Parathyroid adenoma (tissue), 2 donors: ENCODE measurements at regions not wholly inside any gene's neighbourhood (a gene's known extent, or its start where the extent isn't known, plus 50 kb on each side); places are given as distances from the start of the nearest gene placed in this dataset.

Experiments
- H2AFZ ChIP-seq: fragments of 300-600 bp; sonication (generic); one replicate; pipeline ENCODE4 v1.7.0; 2017; ENCODE audit warnings: antibody characterized with exemption, mild to moderate bottlenecking
- H3K27ac ChIP-seq: fragments of 300-600 bp; sonication (generic); one replicate; pipeline ENCODE4 v1.7.0; 2017
- H3K27me3 ChIP-seq: fragments of 300-600 bp; sonication (generic); one replicate; pipeline ENCODE4 v1.7.0; 2017; ENCODE audit warnings: low read length; ENCODE audit not compliant: control insufficient read depth, insufficient read depth
- H3K36me3 ChIP-seq: fragments of 300-600 bp; sonication (generic); one replicate; pipeline ENCODE4 v1.7.0; 2017; ENCODE audit warnings: low read length; ENCODE audit not compliant: control insufficient read depth, insufficient read depth
- H3K4me1 ChIP-seq: fragments of 300-600 bp; sonication (generic); one replicate; pipeline ENCODE4 v1.7.0; 2017; ENCODE audit warnings: control low read depth
- H3K4me2 ChIP-seq: fragments of 300-600 bp; sonication (generic); one replicate; pipeline ENCODE4 v1.7.0; 2017; ENCODE audit warnings: low read length
- H3K4me3 ChIP-seq: fragments of 300-600 bp; sonication (generic); one replicate; pipeline ENCODE4 v1.7.0; 2017; ENCODE audit warnings: low read depth, low read length
- H3K79me2 ChIP-seq: fragments of 300-600 bp; sonication (generic); one replicate; pipeline ENCODE4 v1.7.0; 2017; ENCODE audit warnings: control low read depth
- H3K9ac ChIP-seq: fragments of 300-600 bp; sonication (generic); one replicate; pipeline ENCODE4 v1.7.0; 2017; ENCODE audit warnings: mild to moderate bottlenecking
- H3K9me3 ChIP-seq: fragments of 300-600 bp; sonication (generic); one replicate; pipeline ENCODE4 v1.7.0; 2017; ENCODE audit warnings: low read length; ENCODE audit not compliant: control insufficient read depth
- CTCF ChIP-seq: fragments of 300-600 bp; sonication (generic); IDR thresholded peaks from one replicate; pipeline ENCODE4 v1.7.0; 2017; ENCODE audit warnings: antibody characterized with exemption, mild to moderate bottlenecking
- donor health status: primary hyperparathyroidism.

- H3K79me2 ChIP-seq, result no peaks in the 10 kb centered on the region
Observed at GRCh38 chr12:112714166-112714710, 77.3 kb upstream of the RPH3A start.

GRCh38 chr12:112716099-112717093 lies 75.2 kb upstream of the RPH3A start:
- peak overlapping the region; percentile 36 for H2AFZ ChIP-seq
- no peaks in the 10 kb centered on the region for H3K4me1 ChIP-seq
- no peak overlapping the region for H3K4me2 ChIP-seq
- H3K9me3 ChIP-seq, result no peaks in the 10 kb centered on the region
- H3K4me3 ChIP-seq, result no peak overlapping the region
- no peak for TF ChIP-seq CTCF
- no peaks in the 10 kb centered on the region for H3K79me2 ChIP-seq
- H3K27me3 ChIP-seq, result no peaks in the 10 kb centered on the region
- no peak overlapping the region for H3K9ac ChIP-seq
- no peaks in the 10 kb centered on the region for H3K36me3 ChIP-seq
- no peak overlapping the region for H3K27ac ChIP-seq

More at GRCh38 chr12:112714166-112714710, 77.3 kb upstream of the RPH3A start:
- Histone ChIP-seq H3K4me1 (no peaks in the 10 kb centered on the region), H3K9me3 (no peaks in the 10 kb centered on the region), H3K9ac (no peak overlapping the region), H3K27me3 (no peaks in the 10 kb centered on the region), H3K36me3 (no peaks in the 10 kb centered on the region), H3K4me3 (no peak overlapping the region), H3K4me2 (no peak overlapping the region), H3K27ac (no peak overlapping the region), H2AFZ (no peak overlapping the region)
- TF ChIP-seq CTCF, result no peak

GRCh38 chr12:112728864-112729263 lies 62.7 kb upstream of the RPH3A start:
- Histone ChIP-seq H3K4me3 (no peak overlapping the region), H3K27ac (no peak overlapping the region), H3K9ac (no peak overlapping the region), H3K36me3 (no peaks in the 10 kb centered on the region), H2AFZ (no peak overlapping the region), H3K4me1 (no peaks in the 10 kb centered on the region), H3K79me2 (no peaks in the 10 kb centered on the region), H3K4me2 (no peak overlapping the region), H3K27me3 (no peaks in the 10 kb centered on the region), H3K9me3 (no peaks in the 10 kb centered on the region)
- no peak for TF ChIP-seq CTCF

GRCh38 chr12:112734859-112735695 lies 56.5 kb upstream of the RPH3A start:
- H3K9me3 ChIP-seq, result no peaks in the 10 kb centered on the region
- no peaks in the 10 kb centered on the region for H3K27me3 ChIP-seq
- TF ChIP-seq CTCF, result no peak
- H2AFZ ChIP-seq, result no peak overlapping the region
- peaks cover 1% of the 10 kb centered on the region for H3K4me1 ChIP-seq
- no peak overlapping the region for H3K27ac ChIP-seq
- no peak overlapping the region for H3K9ac ChIP-seq
- no peaks in the 10 kb centered on the region for H3K36me3 ChIP-seq
- no peaks in the 10 kb centered on the region for H3K79me2 ChIP-seq
- no peak overlapping the region for H3K4me3 ChIP-seq
- no peak overlapping the region for H3K4me2 ChIP-seq
